ENCODE measurements at regions not wholly inside any gene's neighbourhood (a gene's known extent, or its start where the extent isn't known, plus 50 kb on each side); places are given as distances from the start of the nearest gene placed in this dataset.
"Not testable (repeated sequence)": the region's sequence is repeated elsewhere in the genome, so short reads cannot be mapped to it uniquely, and the experiment has no call there.

GRCh38 chrX:63519368-63519767 is 168.2 kb upstream of the SPIN4 start:
- TF ChIP-seq CTCF, POLR2A (IDR thresholded peaks at IDR 0.05): not testable (repeated sequence)

Data from thyroid gland (tissue), 4 donors.